H1 (cell line): ENCODE measurements at regions not wholly inside any gene's neighbourhood (a gene's known extent, or its start where the extent isn't known, plus 50 kb on each side); places are given as distances from the start of the nearest gene placed in this dataset.

Source experiments
- CTCF ChIA-PET: fragments of 300-600 bp; sonication (Branson Sonifier 250); formaldehyde crosslinking; loops from one replicate; lab custom pipeline; 2021; ENCODE audit not compliant: partially characterized antibody; lab: Charles Lee
- POLR2A ChIA-PET: fragments of 300-600 bp; sonication (Branson Sonifier 250); formaldehyde crosslinking; loops from one replicate; lab custom pipeline; 2021; ENCODE audit warnings: inconsistent platforms; ENCODE audit not compliant: partially characterized antibody; lab: Charles Lee
- DNase-seq, 2 experiments: peaks; one replicate each; pipeline versions ENCODE4 v3.0.0 to v3.0.0-alpha.2; 2010 to 2022; ENCODE audit warnings: low spot score in 2 of 2, low read depth in 1 of 2, mixed read lengths in 1 of 2
- FAIRE-seq: peaks from 2 replicates; lab custom pipeline; 2011; peaks lifted over from hg19 to GRCh38; lab: Jason Lieb, UNC
- H2AFZ ChIP-seq: 2 replicates; pipeline ENCODE4 v1.8.1; 2012; ENCODE audit warnings: low read length, inconsistent platforms
- H2AK5ac ChIP-seq: 2 replicates; pipeline ENCODE4 v1.6.1; 2013; ENCODE audit warnings: low read depth, low read length
- H2BK120ac ChIP-seq: replicated peaks from 2 replicates; pipeline ENCODE3; 2013; ENCODE audit warnings: low read depth, low read length, inconsistent platforms
- H2BK12ac ChIP-seq: 2 replicates; pipeline ENCODE4 v1.6.1; 2013; ENCODE audit warnings: low read depth, low read length
- H2BK15ac ChIP-seq: 2 replicates; pipeline ENCODE4 v1.6.1; 2013; ENCODE audit warnings: low read length
- H2BK20ac ChIP-seq: 2 replicates; pipeline ENCODE4 v1.6.1; 2013; ENCODE audit warnings: low read length
- H2BK5ac ChIP-seq: 2 replicates; pipeline ENCODE4 v1.6.1; 2013; ENCODE audit warnings: low read depth, low read length
- H3K14ac ChIP-seq: 2 replicates; pipeline ENCODE4 v1.6.1; 2013; ENCODE audit warnings: inconsistent platforms; ENCODE audit not compliant: insufficient read length
- H3K18ac ChIP-seq: 2 replicates; pipeline ENCODE4 v1.6.1; 2013; ENCODE audit warnings: low read length; ENCODE audit errors: extremely low read depth
- H3K23ac ChIP-seq: 2 replicates; pipeline ENCODE4 v1.6.1; 2013; ENCODE audit warnings: inconsistent platforms; ENCODE audit not compliant: insufficient read length
- H3K23me2 ChIP-seq: 2 replicates; pipeline ENCODE4 v1.6.1; 2013; ENCODE audit warnings: low read depth, low read length
- H3K27ac ChIP-seq: 2 replicates; pipeline ENCODE4 v1.6.1; 2011; ENCODE audit warnings: low read depth, low read length, inconsistent platforms
- H3K27me3 ChIP-seq, 4 experiments: replicated peaks in 1 of 4; 1 replicate in 1 of 4; 2 replicates in 3 of 4; pipeline versions ENCODE4 v1.6.1 to v1.8.1; 2011 to 2013; ENCODE audit warnings: low read length in 3 of 4, mild to moderate bottlenecking in 3 of 4, inconsistent platforms in 2 of 4, mixed read lengths in 2 of 4, moderate library complexity in 1 of 4; ENCODE audit not compliant: control insufficient read depth in 3 of 4, insufficient read depth in 3 of 4; ENCODE audit errors: extremely low read depth in 1 of 4
- H3K36me3 ChIP-seq, 4 experiments: 2 replicates each; pipeline versions ENCODE4 v1.6.1 to v1.8.1; 2011 to 2013; ENCODE audit warnings: mild to moderate bottlenecking in 4 of 4, low read length in 3 of 4, moderate library complexity in 2 of 4, control low read depth in 1 of 4, inconsistent platforms in 1 of 4; ENCODE audit not compliant: insufficient read depth in 4 of 4, control insufficient read depth in 2 of 4
- H3K4ac ChIP-seq: replicated peaks from 2 replicates; pipeline ENCODE3; 2013; ENCODE audit warnings: low read length, low read depth, mixed read lengths, inconsistent platforms; ENCODE audit not compliant: insufficient read length
- H3K4me1 ChIP-seq, 4 experiments: replicated peaks in 1 of 4; 1 replicate in 1 of 4; 2 replicates in 3 of 4; pipeline versions ENCODE4 v1.6.1 to v1.8.1; 2011 to 2013; ENCODE audit warnings: low read length in 3 of 4, inconsistent platforms in 2 of 4, mixed read lengths in 1 of 4; ENCODE audit not compliant: insufficient read depth in 4 of 4, control insufficient read depth in 3 of 4
- H3K4me2 ChIP-seq, 2 experiments: 2 replicates each; pipeline versions ENCODE4 v1.6.1 to v1.8.1; 2011 to 2013; ENCODE audit warnings: low read depth in 2 of 2, low read length in 2 of 2, control low read depth in 1 of 2, inconsistent platforms in 1 of 2, mild to moderate bottlenecking in 1 of 2; ENCODE audit not compliant: insufficient read depth in 1 of 2
- H3K4me3 ChIP-seq, 4 experiments: fragments of 200-600, 300-600 bp in 1 of 4; sonication (generic), shearing (Covaris generic), sonication (Bioruptor Twin) in 1 of 4; 2 replicates each; pipeline versions ENCODE4 v1.5.1 to v1.8.1; 2011 to 2016; ENCODE audit warnings: low read length in 4 of 4, low read depth in 3 of 4, control low read depth in 2 of 4, inconsistent platforms in 2 of 4, mild to moderate bottlenecking in 2 of 4, mixed read lengths in 1 of 4, moderate library complexity in 1 of 4; ENCODE audit not compliant: insufficient read depth in 2 of 4; ENCODE audit errors: extremely low read depth in 1 of 4
- H3K56ac ChIP-seq: replicated peaks from 2 replicates; pipeline ENCODE3; 2013; ENCODE audit warnings: low read depth, mild to moderate bottlenecking, mixed read lengths, low read length, inconsistent platforms; ENCODE audit not compliant: insufficient read length
- H3K79me1 ChIP-seq: 2 replicates; pipeline ENCODE4 v1.6.1; 2013; ENCODE audit warnings: low read depth, low read length, control low read depth
- H3K79me2 ChIP-seq, 2 experiments: 2 replicates each; pipeline versions ENCODE4 v1.6.1 to v1.8.1; 2012 to 2013; ENCODE audit warnings: low read length in 2 of 2, mild to moderate bottlenecking in 2 of 2, inconsistent platforms in 1 of 2; ENCODE audit not compliant: insufficient read depth in 2 of 2, control insufficient read depth in 1 of 2
- H3K9ac ChIP-seq, 4 experiments: replicated peaks in 1 of 4; 1 replicate in 1 of 4; 2 replicates in 3 of 4; pipeline versions ENCODE4 v1.6.1 to v1.8.1; 2011 to 2013; ENCODE audit warnings: low read depth in 3 of 4, low read length in 3 of 4, control low read depth in 2 of 4, mild to moderate bottlenecking in 2 of 4, moderate library complexity in 2 of 4, inconsistent platforms in 1 of 4; ENCODE audit errors: extremely low read depth in 1 of 4
- H3K9me3 ChIP-seq, 2 experiments: 2 replicates each; pipeline versions ENCODE4 v1.6.1 to v1.8.1; 2012 to 2013; ENCODE audit warnings: mild to moderate bottlenecking in 2 of 2, moderate library complexity in 2 of 2, control low read depth in 1 of 2, inconsistent platforms in 1 of 2, low read depth in 1 of 2, low read length in 1 of 2, mixed read lengths in 1 of 2; ENCODE audit not compliant: insufficient read depth in 2 of 2
- H4K20me1 ChIP-seq, 2 experiments: replicated peaks in 1 of 2; 2 replicates each; pipeline versions ENCODE3 to v1.8.1; 2011 to 2013; ENCODE audit warnings: inconsistent platforms in 2 of 2, low read length in 2 of 2, mild to moderate bottlenecking in 1 of 2; ENCODE audit not compliant: insufficient read depth in 2 of 2, control insufficient read depth in 1 of 2
- H4K5ac ChIP-seq: 2 replicates; pipeline ENCODE4 v1.6.1; 2013; ENCODE audit warnings: low read length, low read depth, mixed read lengths, inconsistent platforms; ENCODE audit not compliant: insufficient read length
- H4K8ac ChIP-seq: 2 replicates; pipeline ENCODE4 v1.8.0; 2013; ENCODE audit warnings: mild to moderate bottlenecking, moderate library complexity, low read length, inconsistent platforms; ENCODE audit not compliant: insufficient read depth; ENCODE audit errors: extremely low read depth
- H4K91ac ChIP-seq: replicated peaks from 2 replicates; pipeline ENCODE3; 2013; ENCODE audit warnings: low read length, mixed read lengths, inconsistent platforms; ENCODE audit not compliant: insufficient read length
- JUND ChIP-seq: IDR thresholded peaks from 2 replicates; pipeline ENCODE4 v1.6.1; 2011; ENCODE audit warnings: mild to moderate bottlenecking, improper control_type of control experiment, low read length
- KDM5A ChIP-seq: fragments of 200-600 bp; IDR thresholded peaks from 2 replicates; pipeline ENCODE4 v1.7.1; 2012; ENCODE audit warnings: mild to moderate bottlenecking, low read length, inconsistent platforms, mixed read lengths
- WGBS, 2 experiments: shearing (Covaris generic) in 1 of 2; methylation state at CpG; one replicate each; pipeline versions ENCODE4 v1.1.6 to v1.1.7; 2013 to 2015; ENCODE audit warnings: low lambda C conversion rate in 2 of 2, mixed read lengths in 2 of 2, inconsistent platforms in 1 of 2, low coverage in 1 of 2, missing lambda C conversion rate in 1 of 2; ENCODE audit not compliant: insufficient replicate concordance in 2 of 2, insufficient coverage in 1 of 2, insufficient read length in 1 of 2; ENCODE audit errors: extremely low coverage in 1 of 2, missing lambda C conversion rate in 1 of 2; 5-methylcytosine and 5-hydroxymethylcytosine counted together

DNA sequence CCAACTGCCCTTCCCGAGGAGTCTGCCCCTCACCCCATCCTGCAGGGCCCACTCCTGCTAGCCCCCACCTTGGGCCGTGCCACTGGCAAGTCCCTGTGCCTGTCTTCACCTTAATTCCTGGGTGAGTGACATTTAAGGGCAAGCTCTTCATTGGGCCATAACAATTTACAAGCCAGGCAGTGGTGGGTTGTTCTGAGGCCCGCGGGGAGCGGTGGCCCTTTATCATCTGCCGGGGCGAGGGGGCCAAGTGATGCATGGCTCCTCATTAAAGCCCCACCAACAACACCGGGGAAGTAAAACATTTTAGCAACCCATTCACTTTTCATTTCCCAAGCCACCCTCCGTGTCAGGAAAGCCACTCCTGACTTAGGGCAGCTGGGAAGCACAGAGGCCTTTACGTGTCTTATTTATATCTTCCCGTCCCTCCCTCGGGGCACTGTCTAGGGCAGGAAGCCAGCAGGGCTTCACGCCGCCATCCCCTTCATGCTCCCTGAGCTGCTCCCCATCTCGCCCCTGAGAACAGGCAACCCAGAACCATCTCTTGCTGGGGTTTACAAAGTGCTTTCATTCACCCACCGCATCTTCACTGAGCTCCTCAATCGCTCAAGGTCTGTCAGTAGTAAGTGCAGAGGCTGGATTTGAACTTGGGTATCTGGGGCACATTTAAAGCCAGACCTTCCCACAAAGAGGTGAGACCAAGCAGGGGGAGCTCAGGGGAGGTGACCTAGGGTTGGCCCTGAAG, 55.5 kb upstream of the CCDC167 start:
- H3K27ac ChIP-seq, result no peak overlapping the region
- H4K20me1 ChIP-seq, result no peaks in the 10 kb centered on the region
- no peak overlapping the region for H2AK5ac ChIP-seq
- no peak overlapping the region; the same call in 1 of the 2 replicates for H2AFZ ChIP-seq
- H4K8ac ChIP-seq, result no peak overlapping the region
- H3K9ac ChIP-seq, result no peak overlapping the region
- H3K27me3 ChIP-seq, result peaks cover 0 to 5% (median 3%) of the 10 kb centered on the region in 4 experiments; a peak in 2 of 7 replicates
- POLR2A ChIA-PET, result interaction anchor here (1.7 to 2.0 kb wide), 2 partner anchors 9 to 17 kb away, joined by 5 to 7 read pairs; no protein-coding TSS in a partner anchor
- H3K79me1 ChIP-seq, result no peaks in the 10 kb centered on the region
- no peak overlapping the region for H4K5ac ChIP-seq
- FAIRE-seq (no peak), DNase-seq (no peak)
- TF ChIP-seq JUND, result no peak
- no peak for TF ChIP-seq KDM5A
- H3K23ac ChIP-seq, result no peak overlapping the region
- no peak overlapping the region for H2BK20ac ChIP-seq
- H3K56ac ChIP-seq, result no peak overlapping the region
- H4K91ac ChIP-seq, result peak overlapping the region; percentile 16
- H3K14ac ChIP-seq, result no peak overlapping the region
- no peak overlapping the region for H3K4me2 ChIP-seq
- H3K79me2 ChIP-seq, result no peaks in the 10 kb centered on the region
- H2BK15ac ChIP-seq, result no peak overlapping the region
- no peaks in the 10 kb centered on the region for H3K9me3 ChIP-seq
- H3K4me1 ChIP-seq, result peaks cover 0 to 6% (median 2%) of the 10 kb centered on the region in 4 experiments; a peak in 4 of 7 replicates
- no peaks in the 10 kb centered on the region for H3K36me3 ChIP-seq
- no peaks in the 10 kb centered on the region for H3K23me2 ChIP-seq
- no peak overlapping the region for H3K4me3 ChIP-seq
- 82% methylated on average over 17 of the region's 17 CpGs; no CpG with 5 or more reads in 1 of the 2 experiments for WGBS, 2 experiments
- no peak overlapping the region for H3K4ac ChIP-seq
- no peak overlapping the region for H2BK5ac ChIP-seq
- CTCF ChIA-PET, result interaction anchor here (0.6 to 16.3 kb wide), 9 partner anchors 10 to 230 kb away, joined by 3 to 308 read pairs (median 4); no protein-coding TSS in a partner anchor
- peak overlapping the region; percentile 33; the same call in 1 of the 2 replicates for H2BK12ac ChIP-seq
- H3K18ac ChIP-seq, result no peak overlapping the region
- no peak overlapping the region for H2BK120ac ChIP-seq
